Activated CD4-positive, alpha-beta T cell treated with anti-CD3 and anti-CD28 coated beads, Interleukin-2, Interleukin-6, amounts not matched to agents 100 ng/mL and 50 ng/mL, durations not matched to agents 16 hours and 8 hours (primary cell): ENCODE measurements at regions not wholly inside any gene's neighbourhood (a gene's known extent, or its start where the extent isn't known, plus 50 kb on each side); places are given as distances from the start of the nearest gene placed in this dataset.
"Not testable (repeated sequence)": the region's sequence is repeated elsewhere in the genome, so short reads cannot be mapped to it uniquely, and the experiment has no call there.

ENCODE experiments used
- DNase-seq: peaks from one replicate; pipeline ENCODE4 v3.0.0-alpha.2; 2020

DNA sequence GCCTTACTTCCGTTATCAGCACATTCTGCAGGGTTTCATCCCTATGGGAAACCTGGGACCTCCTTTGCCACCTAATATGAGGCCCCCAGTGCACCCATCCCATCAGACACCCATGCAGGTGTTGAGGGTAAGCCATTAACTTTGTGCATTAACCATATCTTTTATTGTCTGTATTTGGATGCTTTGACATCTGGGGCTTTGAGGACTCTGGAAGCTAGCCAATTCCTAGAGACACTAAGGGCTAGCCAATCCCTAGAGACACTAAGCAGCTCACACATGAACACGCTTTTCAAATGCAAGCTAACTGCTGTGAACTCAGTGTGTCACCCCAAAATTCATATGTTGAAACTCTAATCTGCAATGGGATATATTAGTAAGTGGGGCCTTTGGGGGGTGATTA is 272.5 kb upstream of the COBL start:
- no peak for DNase-seq

- no peak for DNase-seq
Observed at GRCh38 chr7:51587604-51588003, 271.0 kb upstream of the COBL start.

DNA sequence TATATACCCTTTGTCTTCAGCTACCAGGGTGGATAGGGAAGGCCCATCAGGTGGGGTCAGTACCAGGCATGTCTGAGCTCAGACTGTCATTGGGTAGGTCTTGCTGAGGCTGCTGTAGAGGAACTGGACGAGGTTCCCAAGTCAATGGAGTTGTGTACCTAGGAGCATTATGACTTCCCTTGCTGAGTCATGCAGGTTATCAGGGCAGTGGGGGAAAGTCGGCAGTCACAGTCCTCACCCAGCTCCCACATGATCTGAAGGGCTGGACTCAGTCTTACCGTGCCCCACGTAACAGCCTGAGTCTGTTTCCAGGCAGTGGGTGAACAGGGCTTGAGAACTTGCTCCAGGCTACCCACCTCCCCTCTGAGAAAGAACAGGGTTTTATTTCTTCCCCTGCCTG is 260.8 kb upstream of the COBL start:
- DNase-seq: no peak

DNA sequence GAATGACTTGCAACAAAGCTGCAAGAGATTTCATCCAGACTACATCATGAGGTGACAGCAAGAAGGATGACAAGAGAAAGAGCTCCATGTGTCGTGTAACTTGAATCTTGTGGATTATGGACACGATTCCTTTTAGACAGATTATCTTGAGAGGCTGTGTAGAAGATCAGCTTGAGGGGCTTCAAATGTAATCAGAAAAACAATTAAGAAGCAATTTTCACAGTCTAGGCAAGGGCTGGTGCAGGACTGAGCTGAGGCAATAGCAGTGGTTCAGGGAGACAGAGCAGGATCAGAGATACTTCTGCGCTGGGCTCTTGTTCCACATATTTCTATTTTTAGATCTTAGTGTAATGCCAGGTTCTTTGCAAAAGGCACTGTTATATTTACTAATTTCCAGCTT is 253.0 kb upstream of the COBL start:
- DNase-seq: no peak

DNA sequence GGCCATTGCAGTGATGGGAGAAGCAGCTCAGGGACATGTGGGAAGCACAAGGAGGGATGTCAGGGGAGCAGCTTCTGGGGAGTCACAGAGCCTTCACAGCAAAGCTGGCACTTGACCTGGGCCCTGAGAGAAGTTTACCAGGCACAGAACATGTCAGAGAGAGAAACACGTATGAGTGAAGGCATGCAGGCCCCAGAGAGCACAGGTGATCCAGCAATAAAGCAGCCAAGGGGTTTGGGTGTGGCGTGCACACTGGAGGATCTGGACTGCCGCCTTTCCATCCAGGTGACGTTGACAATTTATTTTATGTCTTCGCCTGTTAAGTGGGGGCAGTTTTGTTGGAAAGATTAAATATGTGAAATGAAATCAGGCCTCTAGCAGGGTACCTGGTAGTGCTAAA is 252.6 kb upstream of the COBL start:
- no peak for DNase-seq

GRCh38 chr7:51551070-51551469 is 234.5 kb upstream of the COBL start:
- DNase-seq: no peak

GRCh38 chr7:51545131-51545530 is 228.5 kb upstream of the COBL start:
- no peak for DNase-seq

DNA sequence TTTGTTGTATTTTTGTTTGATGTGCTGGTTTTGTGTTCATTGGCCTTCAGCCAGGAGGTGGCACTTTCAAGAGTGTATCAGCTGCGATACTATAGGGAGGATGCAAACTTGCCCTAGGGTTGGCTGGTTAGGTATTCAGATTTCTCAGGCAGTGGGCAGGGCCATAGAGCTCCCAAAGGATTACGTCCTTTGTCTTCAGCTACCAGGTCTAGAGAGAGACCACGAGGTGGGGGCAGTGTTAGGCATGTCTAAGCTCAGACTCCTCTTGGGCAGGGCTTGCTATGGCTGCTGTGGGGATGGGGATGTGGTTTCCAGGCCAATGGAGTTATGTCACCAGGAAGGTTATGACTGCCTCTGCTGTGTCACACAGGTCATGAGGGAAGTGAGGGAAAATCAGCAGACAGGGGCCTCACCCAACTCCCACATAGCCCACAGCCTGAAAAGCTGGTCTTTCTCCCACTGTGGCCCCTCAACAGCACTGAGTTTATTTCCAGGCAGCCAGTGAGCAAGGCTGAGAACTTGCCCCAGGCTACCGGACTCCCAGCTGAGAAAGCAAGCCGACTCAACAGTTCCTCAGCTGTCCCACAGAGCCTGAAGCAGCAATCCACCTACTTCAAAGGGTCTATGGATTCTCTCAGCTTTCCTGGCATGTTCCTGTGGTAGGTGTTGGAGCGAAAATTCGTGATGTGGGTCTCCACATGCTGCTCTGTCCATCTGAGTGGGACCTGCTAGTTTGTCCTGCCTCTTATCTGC is 227.4 kb upstream of the COBL start:
- DNase-seq: no peak

- not testable (repeated sequence) for DNase-seq
Observed at GRCh38 chr7:51540906-51541305, 224.3 kb upstream of the COBL start.

DNA sequence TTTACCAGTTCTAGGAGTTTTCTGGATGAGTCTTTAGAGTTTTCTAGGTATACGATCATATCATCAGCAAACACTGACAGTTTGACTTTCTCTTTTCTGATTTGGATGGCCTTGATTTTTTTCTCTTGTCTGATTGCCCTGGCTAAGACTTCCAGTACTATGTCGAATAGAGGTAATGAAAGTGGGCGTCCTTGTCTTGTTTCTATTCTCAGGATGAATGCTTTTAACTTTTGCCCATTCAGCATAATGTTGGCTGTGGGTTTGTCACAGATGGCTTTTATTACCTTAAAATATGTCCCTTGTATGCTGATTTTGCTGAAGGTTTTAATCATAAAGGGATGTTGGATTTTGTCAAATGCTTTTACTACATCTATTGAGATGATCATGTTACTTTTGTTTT is 223.2 kb upstream of the COBL start:
- no peak for DNase-seq

- no peak for DNase-seq
Observed at GRCh38 chr7:51528172-51528571, 211.6 kb upstream of the COBL start.

- no peak for DNase-seq
Observed at GRCh38 chr7:51521694-51522312, 205.2 kb upstream of the COBL start.

- no peak for DNase-seq
Observed at GRCh38 chr7:51521054-51521453, 204.4 kb upstream of the COBL start.

DNA sequence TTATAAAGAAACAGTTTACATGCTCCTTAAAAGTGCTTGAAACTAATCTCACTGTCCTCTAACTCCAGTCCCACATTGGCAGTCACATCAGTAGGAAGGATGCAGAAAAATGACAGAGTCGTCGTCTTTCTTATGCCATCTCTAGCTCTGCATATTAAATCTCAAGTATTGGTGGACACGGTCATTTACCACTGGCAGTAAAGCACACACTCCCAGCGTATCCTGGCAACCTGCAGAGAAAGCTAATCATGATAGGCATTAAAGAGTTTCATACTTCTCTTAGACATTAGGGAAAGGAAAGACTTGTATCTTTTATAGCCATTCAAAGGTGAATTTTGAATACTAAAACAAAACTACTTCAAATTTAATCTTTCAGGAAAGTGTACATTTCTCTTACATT is 202.0 kb upstream of the COBL start:
- no peak for DNase-seq

GRCh38 chr7:51517187-51517586 is 200.6 kb upstream of the COBL start:
- no peak for DNase-seq

DNA sequence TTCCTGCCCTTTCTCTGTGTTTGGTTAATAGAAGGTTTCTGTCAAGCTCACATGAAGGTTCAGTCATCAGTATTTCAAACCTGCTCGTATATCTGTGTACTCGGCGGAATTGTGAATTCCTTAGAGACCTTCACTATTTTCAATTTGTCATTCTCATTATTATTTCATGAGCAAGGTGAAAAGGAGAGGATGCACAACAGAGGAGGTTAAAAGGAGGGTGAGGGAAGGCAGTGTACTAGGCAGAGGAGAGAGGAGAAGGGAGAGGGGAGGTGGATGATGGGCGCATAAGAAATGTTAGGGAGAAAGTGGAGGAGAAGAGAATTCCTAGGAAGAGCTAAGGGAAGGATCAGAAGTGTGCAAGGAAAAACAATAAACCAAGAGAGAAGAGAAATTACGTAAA is 185.0 kb upstream of the COBL start:
- no peak for DNase-seq

DNA sequence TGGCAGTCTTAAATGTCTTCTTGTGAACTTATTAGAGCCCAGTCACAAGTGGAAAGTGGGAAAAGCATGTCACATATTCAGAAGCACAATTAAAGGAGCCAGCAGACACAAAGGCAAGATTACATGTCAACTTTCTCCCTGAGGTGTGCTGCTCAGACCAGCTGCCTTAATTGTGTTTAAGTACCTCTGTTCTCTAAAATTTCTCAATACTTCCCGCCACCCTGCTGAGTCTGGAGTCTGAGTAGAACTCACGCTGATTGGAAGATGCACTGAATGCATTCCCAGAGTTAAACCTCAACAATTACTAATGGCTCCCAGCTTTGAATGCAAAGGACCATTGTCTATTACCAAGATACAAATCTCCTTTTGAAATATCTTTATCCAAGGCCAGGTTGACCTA is 166.4 kb upstream of the COBL start:
- no peak for DNase-seq

GRCh38 chr7:51481421-51481820 is 164.8 kb upstream of the COBL start:
- DNase-seq: no peak

DNA sequence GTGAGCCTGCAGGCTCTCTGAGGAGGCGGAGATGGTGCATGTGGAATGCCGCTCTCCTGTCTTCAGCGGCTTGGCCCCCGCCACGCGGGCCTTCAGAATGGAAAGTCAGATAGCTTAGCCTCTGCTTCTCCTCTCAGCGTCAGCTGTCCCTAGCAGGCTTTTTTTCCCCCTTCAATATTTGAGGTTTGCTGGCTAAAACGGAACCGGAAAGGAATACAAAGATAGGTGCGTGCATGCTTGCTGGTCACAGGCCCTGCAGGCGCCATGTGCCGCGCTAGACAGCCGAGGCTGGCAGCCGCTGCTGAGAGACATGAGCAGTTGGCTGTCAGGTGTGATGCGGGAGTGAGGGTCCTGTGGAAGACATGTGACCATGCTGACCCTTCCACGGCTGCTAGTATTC is 161.2 kb upstream of the COBL start:
- DNase-seq: no peak

GRCh38 chr7:51477323-51477722 is 160.7 kb upstream of the COBL start:
- DNase-seq: no peak

- DNase-seq: no peak
Observed at GRCh38 chr7:51476026-51476425, 159.4 kb upstream of the COBL start.

DNA sequence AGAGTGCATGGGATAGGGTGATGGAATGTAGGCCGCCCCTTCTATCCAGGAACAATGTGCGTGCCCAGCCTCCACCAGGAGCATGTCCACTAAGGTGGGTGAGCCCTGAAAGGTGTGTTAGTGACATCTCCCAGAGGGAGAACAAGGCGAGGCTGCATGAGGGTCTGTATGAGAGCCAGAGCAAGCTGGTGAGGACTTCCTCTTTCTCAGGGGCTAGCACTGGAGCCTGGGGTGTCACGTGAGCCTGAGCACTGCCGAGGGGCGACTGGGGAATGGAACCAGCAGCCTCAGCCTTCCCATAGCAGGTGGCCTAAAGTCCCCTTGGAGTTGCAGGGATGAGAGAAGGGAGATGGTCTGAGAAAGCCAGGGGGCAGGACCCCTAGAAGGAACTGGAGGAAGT is 156.3 kb upstream of the COBL start:
- no peak for DNase-seq

DNA sequence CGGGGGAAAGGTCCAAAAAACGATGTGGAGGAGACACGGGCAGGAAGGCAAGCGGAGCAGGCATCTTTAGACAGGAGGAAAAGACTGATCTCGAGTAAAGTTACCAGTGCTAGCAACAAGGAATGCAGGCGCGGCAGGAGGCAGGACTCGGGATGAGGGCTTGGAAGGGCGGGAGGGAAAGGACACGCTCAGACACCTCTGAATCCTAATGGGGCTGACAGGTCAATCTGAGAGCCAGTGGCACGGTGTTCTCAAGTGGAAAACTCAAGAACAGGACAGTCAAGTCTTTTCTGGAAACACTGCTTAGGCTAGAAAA is 155.3 kb upstream of the COBL start:
- DNase-seq: no peak

GRCh38 chr7:51471210-51471980 is 154.8 kb upstream of the COBL start:
- DNase-seq: no peak
